Lung (tissue), 12 donors: ENCODE measurements at regions not wholly inside any gene's neighbourhood (a gene's known extent, or its start where the extent isn't known, plus 50 kb on each side); places are given as distances from the start of the nearest gene placed in this dataset. TPM values are rescaled to one million over a fixed set of nuclear protein-coding genes. Genes with fewer than 3 reads are reported as not detected.
"Not testable (repeated sequence)": the region's sequence is repeated elsewhere in the genome, so short reads cannot be mapped to it uniquely, and the experiment has no call there.

Source experiments
- ATAC-seq: fragments of 200-7000 bp; cut with Tn5 transposase; one replicate; pipeline ENCODE4 v1.9.1; 2020; ENCODE audit warnings: moderate number of reproducible peaks; ENCODE audit not compliant: insufficient read depth, low FRiP score
- DNase-seq, 3 donors: peaks; one replicate each; pipeline ENCODE4 v3.0.0-alpha.2; 2013 to 2017
- H3K27ac ChIP-seq, 2 donors: one replicate each; pipeline ENCODE4 v1.5.1; 2013; ENCODE audit warnings: mild to moderate bottlenecking in 2 of 2, moderate library complexity in 2 of 2, control low read depth in 1 of 2, inconsistent platforms in 1 of 2, low read depth in 1 of 2, low read length in 1 of 2
- H3K27me3 ChIP-seq, 3 donors: one replicate each; pipeline ENCODE4 v1.5.1; 2013; ENCODE audit warnings: low read length in 2 of 3; ENCODE audit not compliant: control insufficient read depth in 3 of 3, insufficient read depth in 3 of 3
- H3K36me3 ChIP-seq, 4 donors: one replicate each; pipeline ENCODE4 v1.5.1; 2013; ENCODE audit warnings: low read length in 4 of 4, mild to moderate bottlenecking in 1 of 4, moderate library complexity in 1 of 4; ENCODE audit not compliant: control insufficient read depth in 4 of 4, insufficient read depth in 4 of 4
- H3K4me1 ChIP-seq, 5 donors: one replicate each; pipeline ENCODE4 v1.5.1; 2013; ENCODE audit warnings: low read length in 5 of 5, mild to moderate bottlenecking in 2 of 5, moderate library complexity in 1 of 5; ENCODE audit not compliant: control insufficient read depth in 5 of 5, insufficient read depth in 5 of 5
- H3K4me3 ChIP-seq: one replicate; pipeline ENCODE4 v1.5.1; 2013; ENCODE audit warnings: mild to moderate bottlenecking, control low read depth, moderate library complexity
- H3K9ac ChIP-seq, 2 donors: one replicate each; pipeline ENCODE4 v1.5.1; 2013; ENCODE audit warnings: low read length in 2 of 2, control low read depth in 1 of 2; ENCODE audit not compliant: insufficient read depth in 1 of 2
- H3K9me3 ChIP-seq, 4 donors: one replicate each; pipeline ENCODE4 v1.5.1; 2013; ENCODE audit warnings: low read length in 3 of 4, mild to moderate bottlenecking in 1 of 4, moderate library complexity in 1 of 4; ENCODE audit not compliant: control insufficient read depth in 4 of 4, insufficient read depth in 3 of 4
- CTCF ChIP-seq: IDR thresholded peaks from 2 replicates; pipeline ENCODE4 v1.5.1; 2012; ENCODE audit warnings: mild to moderate bottlenecking; ENCODE audit errors: control extremely low read depth, extremely low read depth
- WGBS, 2 donors: extraction: QIAGEN DNeasy Blood & Tissue Kit; methylation state at CpG; one replicate each; pipeline ENCODE4 v1.1.7; 2013; 5-methylcytosine and 5-hydroxymethylcytosine counted together
- small RNA-seq: library from RNA; depleted of rRNA; stranded (forward); fragments of <200 nt; gene quantifications from one replicate; pipeline ENCODE3, GENCODE V24; 2014; ENCODE audit warnings: low replicate concordance
- donor health status: control.
- donor health status: control.
- donor health status: Bipolar disorder and iron deficiency.
- donor health status: healthy.
- donor health status: DM: yes; HTN: yes; CAD: no.

GRCh38 chr1:64410217-64410616 is 59.7 kb upstream of the CACHD1 start:
- TF ChIP-seq CTCF: no peak
- Histone ChIP-seq H3K9me3 (no peaks in the 10 kb centered on the region), H3K9ac (no peak overlapping the region), H3K4me3 (no peak overlapping the region), H3K27me3 (no peaks in the 10 kb centered on the region), H3K36me3 (no peaks in the 10 kb centered on the region), H3K27ac (no peak overlapping the region), H3K4me1 (no peaks in the 10 kb centered on the region)
- DNase-seq (no peak), ATAC-seq (no peak)
- WGBS, 2 donors: 94 to 95% methylated on average over 1 of the region's 1 CpG

GRCh38 chr1:64414855-64415546 is 54.9 kb upstream of the CACHD1 start:
- not testable (repeated sequence) for H3K9ac ChIP-seq, H3K4me1 ChIP-seq, H3K4me3 ChIP-seq, H3K9me3 ChIP-seq, ATAC-seq, H3K27me3 ChIP-seq, DNase-seq, H3K27ac ChIP-seq, H3K36me3 ChIP-seq
- WGBS, 2 donors: 96 to 98% methylated on average over 32 to 46 of the region's 56 CpGs

- H3K27ac ChIP-seq: no peak overlapping the region
- TF ChIP-seq CTCF: no peak
- peaks cover 0 to 3% (median 0%) of the 10 kb centered on the region in 5 donors for H3K4me1 ChIP-seq
- WGBS, 2 donors: 93 to 94% methylated on average over 3 of the region's 3 CpGs
- DNase-seq: no peak
- no peak overlapping the region for H3K4me3 ChIP-seq
- no peaks in the 10 kb centered on the region for H3K36me3 ChIP-seq
- no peaks in the 10 kb centered on the region for H3K9me3 ChIP-seq
- no peaks in the 10 kb centered on the region for H3K27me3 ChIP-seq
- H3K9ac ChIP-seq: no peak overlapping the region
- ATAC-seq: no peak
These were observed 52.1 kb upstream of the CACHD1 start for GRCh38 chr1:64417803-64418202.

Small RNA genes in the stretch of these regions (small RNA-seq; reads per million reads assigned to genes)
- not detected for gene RNU7-62P
